ENCODE measurements at regions not wholly inside any gene's neighbourhood (a gene's known extent, or its start where the extent isn't known, plus 50 kb on each side); places are given as distances from the start of the nearest gene placed in this dataset.

DNA sequence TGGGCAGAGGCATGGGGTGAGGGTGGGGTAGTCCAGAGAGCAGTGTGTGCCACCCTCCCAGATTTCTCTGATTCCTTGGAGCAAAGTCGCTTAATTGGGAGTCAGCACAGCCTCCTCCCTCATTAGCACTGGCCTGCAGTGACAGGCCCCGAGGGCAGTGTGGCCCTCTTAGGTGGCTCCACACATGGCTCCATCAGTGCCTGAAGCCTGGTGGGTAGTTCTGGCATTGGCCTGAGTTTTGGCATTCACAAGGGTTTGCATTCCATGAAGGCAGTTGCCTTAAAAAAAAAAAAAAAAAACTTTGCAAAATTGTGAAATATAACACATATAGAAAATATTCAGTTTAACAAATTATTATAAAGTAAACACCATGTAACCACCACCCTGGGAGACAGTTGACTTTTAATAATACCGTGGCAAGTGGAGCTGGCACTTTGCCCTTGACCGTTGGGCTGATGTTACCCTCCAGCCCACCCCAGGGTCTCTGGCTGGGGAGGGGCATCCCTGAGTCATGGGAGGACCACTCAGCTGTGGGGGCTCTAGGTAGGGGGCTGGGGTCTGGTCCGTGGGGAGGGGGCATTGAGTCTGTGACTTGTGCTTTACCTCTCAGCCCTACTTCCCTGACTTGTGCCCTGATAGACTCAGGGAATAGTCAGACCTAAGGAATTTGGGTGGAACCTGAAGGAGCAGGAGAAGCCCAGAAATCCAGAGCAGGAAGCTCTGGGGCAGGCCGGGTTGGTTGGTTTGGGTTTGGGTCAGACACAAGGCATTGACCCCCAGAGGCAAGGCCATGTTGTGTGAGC lies 51.3 kb upstream of the PITX1 start:
- no peak for DNase-seq (ENCODE audit: low read depth, low spot score)
- peak overlapping the region; percentile 52 for H3K27ac ChIP-seq

Data from epithelial cell of prostate (primary cell).